Stomach (tissue), 8 donors: ENCODE measurements at regions not wholly inside any gene's neighbourhood (a gene's known extent, or its start where the extent isn't known, plus 50 kb on each side); places are given as distances from the start of the nearest gene placed in this dataset.
A peak's percentile ranks its signal among the peaks of the same experiment; 100 is the strongest.

Experiments
- DNase-seq, 2 donors: peaks; one replicate each; pipeline versions ENCODE4 v3.0.0 to v3.0.0-alpha.2; 2013 to 2019
- H3K27ac ChIP-seq, 5 donors: fragments of 200-600 bp in 4 of 5; sonication (generic) in 4 of 5; one replicate each; pipeline ENCODE4 v1.5.1; 2013 to 2019; ENCODE audit warnings: mild to moderate bottlenecking in 1 of 5, moderate library complexity in 1 of 5
- H3K27me3 ChIP-seq, 3 donors: fragments of 200-600 bp; sonication (generic); one replicate each; pipeline ENCODE4 v1.5.1; 2017 to 2019; ENCODE audit warnings: mixed run types in 1 of 3
- H3K36me3 ChIP-seq, 4 donors: fragments of 200-600 bp; sonication (generic); 1 replicate in 3 of 4; 2 replicates in 1 of 4; pipeline ENCODE4 v1.5.1; 2016 to 2019
- H3K4me1 ChIP-seq, 4 donors: fragments of 200-600 bp; sonication (generic); one replicate each; pipeline ENCODE4 v1.5.1; 2016 to 2019
- H3K4me3 ChIP-seq, 4 donors: fragments of 200-600 bp; sonication (generic) in 3 of 4; one replicate each; pipeline ENCODE4 v1.5.1; 2016 to 2019; ENCODE audit warnings: mild to moderate bottlenecking in 1 of 4
- H3K9me3 ChIP-seq, 4 donors: fragments of 200-600 bp; sonication (generic); one replicate each; pipeline ENCODE4 v1.5.1; 2016 to 2019
- CTCF ChIP-seq, 7 experiments: fragments of 450-650 bp in 4 of 7; fragments of 200-600 bp in 3 of 7; sonication (generic) in 3 of 7; IDR thresholded peaks; one replicate each; pipeline ENCODE4 v1.5.1; 2016 to 2019; ENCODE audit warnings: antibody characterized with exemption in 7 of 7, control low read depth in 2 of 7, mild to moderate bottlenecking in 1 of 7
- EP300 ChIP-seq: sonication (generic); formaldehyde crosslinking; IDR thresholded peaks from one replicate; pipeline ENCODE4 v1.6.1; 2017; ENCODE audit warnings: antibody characterized with exemption
- POLR2A ChIP-seq, 4 donors: fragments of 450-650 bp; IDR thresholded peaks; one replicate each; pipeline ENCODE4 v1.6.1; 2016; ENCODE audit warnings: antibody characterized with exemption in 4 of 4, control low read depth in 2 of 4, mild to moderate bottlenecking in 1 of 4, moderate library complexity in 1 of 4
- POLR2AphosphoS5 ChIP-seq, 3 donors: sonication (generic); formaldehyde crosslinking; IDR thresholded peaks; one replicate each; pipeline ENCODE4 v1.6.1; 2016; ENCODE audit warnings: antibody characterized with exemption in 3 of 3
- WGBS, 5 donors: extraction: QIAGEN DNeasy Blood & Tissue Kit in 3 of 5; methylation state at CpG; one replicate each; pipeline versions ENCODE4 v1.1.5 to v1.1.7; 2013 to 2018; 5-methylcytosine and 5-hydroxymethylcytosine counted together
- intact Hi-C: fragments of 100-400 bp; cut with DNase I; formaldehyde crosslinking; loops from one replicate; pipeline ENCODE4 v1.15.1; 2023; ENCODE audit warnings: low total_unique reads
- donor health status: healthy with polysubstance abuse.
- donor health status: Bipolar disorder and iron deficiency.
- donor health status: healthy.

GRCh38 chrX:110944311-110944750 lies 148.7 kb upstream of the CHRDL1 start:
- Histone ChIP-seq H3K9me3 (no peaks in the 10 kb centered on the region), H3K4me3 (peak overlapping the region; percentile 30 to 45 (median 36)), H3K27ac (peak overlapping the region; percentile 54 to 70 (median 63)), H3K27me3 (peaks cover 0 to 16% (median 11%) of the 10 kb centered on the region in 3 donors), H3K36me3 (no peaks in the 10 kb centered on the region), H3K4me1 (peaks cover 0 to 8% (median 0%) of the 10 kb centered on the region in 4 donors)
- WGBS, 5 donors = 2 to 33% (median 8%) methylated on average over 15 to 25 of the region's 25 CpGs
- peak; percentile 27 to 36 for DNase-seq
- TF ChIP-seq EP300 = no peak
- no peak for TF ChIP-seq POLR2AphosphoS5 (IDR thresholded peaks at IDR 0.05)
- TF ChIP-seq POLR2A (IDR thresholded peaks at IDR 0.05) = no peak
- TF ChIP-seq CTCF (IDR thresholded peaks at IDR 0.05) = no peak
- intact Hi-C loops = no loop called here

GRCh38 chrX:110941906-110942305 lies 146.3 kb upstream of the CHRDL1 start:
- Histone ChIP-seq H3K4me3 (no peak overlapping the region), H3K4me1 (peaks cover 0 to 8% (median 2%) of the 10 kb centered on the region in 4 donors), H3K9me3 (no peaks in the 10 kb centered on the region), H3K27ac (no peak overlapping the region), H3K27me3 (peaks cover 0 to 16% (median 11%) of the 10 kb centered on the region in 3 donors), H3K36me3 (no peaks in the 10 kb centered on the region)
- DNase-seq = no peak
- TF ChIP-seq CTCF (IDR thresholded peaks at IDR 0.05) (no peak), POLR2AphosphoS5 (IDR thresholded peaks at IDR 0.05) (no peak), EP300 (no peak), POLR2A (IDR thresholded peaks at IDR 0.05) (no peak)
- intact Hi-C loops = no loop called here

GRCh38 chrX:110938977-110939732 lies 143.5 kb upstream of the CHRDL1 start:
- Histone ChIP-seq H3K9me3 (no peaks in the 10 kb centered on the region), H3K27ac (peak overlapping the region; percentile 29 to 44 (median 35)), H3K4me3 (no peak overlapping the region), H3K27me3 (peaks cover 0 to 4% (median 2%) of the 10 kb centered on the region in 3 donors), H3K4me1 (peaks cover 0 to 4% (median under 1%) of the 10 kb centered on the region in 4 donors), H3K36me3 (no peaks in the 10 kb centered on the region)
- intact Hi-C loops = no loop called here
- 37 to 79% (median 57%) methylated on average over 2 to 3 of the region's 3 CpGs for WGBS, 5 donors
- TF ChIP-seq CTCF (IDR thresholded peaks at IDR 0.05) (no peak), EP300 (no peak), POLR2A (IDR thresholded peaks at IDR 0.05) (no peak), POLR2AphosphoS5 (IDR thresholded peaks at IDR 0.05) (no peak)
- peak in 1 of 2 donors; percentile 26 for DNase-seq

- Histone ChIP-seq H3K9me3 (peaks cover 0 to 4% (median 0%) of the 10 kb centered on the region in 4 donors), H3K4me3 (no peak overlapping the region), H3K27ac (no peak overlapping the region), H3K36me3 (no peaks in the 10 kb centered on the region), H3K4me1 (no peaks in the 10 kb centered on the region), H3K27me3 (no peaks in the 10 kb centered on the region)
- no peak for DNase-seq
- no peak for TF ChIP-seq POLR2AphosphoS5 (IDR thresholded peaks at IDR 0.05)
- no peak for TF ChIP-seq EP300
- no peak for TF ChIP-seq CTCF (IDR thresholded peaks at IDR 0.05)
- no peak for TF ChIP-seq POLR2A (IDR thresholded peaks at IDR 0.05)
- intact Hi-C loops = no loop called here
Observed at GRCh38 chrX:110924871-110925270, 129.3 kb upstream of the CHRDL1 start.
